Stimulated activated CD4-positive, alpha-beta T cell treated with anti-CD3 and anti-CD28 coated beads, TNF-alpha, amount 100 ng/mL, for 24 hours (primary cell): ENCODE measurements at regions not wholly inside any gene's neighbourhood (a gene's known extent, or its start where the extent isn't known, plus 50 kb on each side); places are given as distances from the start of the nearest gene placed in this dataset.

Experiments
- DNase-seq, 3 experiments: peaks; one replicate each; pipeline ENCODE4 v3.0.0-alpha.2; 2020; ENCODE audit warnings: low read depth in 3 of 3

DNA sequence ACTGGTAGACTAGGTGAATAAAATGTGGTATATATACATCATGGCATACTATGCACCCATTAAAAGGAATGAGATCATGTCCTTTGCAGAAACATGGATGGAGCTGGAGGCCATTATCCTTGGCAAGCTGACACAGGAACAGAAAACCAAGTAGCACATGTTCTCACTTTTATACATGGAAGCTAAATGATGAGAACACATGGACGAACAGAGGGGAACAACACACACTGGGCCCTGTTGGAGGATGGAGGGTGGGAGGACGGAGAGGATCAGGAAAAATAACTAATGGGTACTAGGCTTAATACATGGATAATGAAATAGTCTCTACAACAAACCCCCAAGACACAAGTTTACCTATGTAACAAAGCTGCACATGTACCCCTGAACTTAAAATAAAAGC lies 780.0 kb downstream of the DACH1 start:
- no peak for DNase-seq

GRCh38 chr13:71082631-71083030 lies 784.4 kb downstream of the DACH1 start:
- DNase-seq = no peak

DNA sequence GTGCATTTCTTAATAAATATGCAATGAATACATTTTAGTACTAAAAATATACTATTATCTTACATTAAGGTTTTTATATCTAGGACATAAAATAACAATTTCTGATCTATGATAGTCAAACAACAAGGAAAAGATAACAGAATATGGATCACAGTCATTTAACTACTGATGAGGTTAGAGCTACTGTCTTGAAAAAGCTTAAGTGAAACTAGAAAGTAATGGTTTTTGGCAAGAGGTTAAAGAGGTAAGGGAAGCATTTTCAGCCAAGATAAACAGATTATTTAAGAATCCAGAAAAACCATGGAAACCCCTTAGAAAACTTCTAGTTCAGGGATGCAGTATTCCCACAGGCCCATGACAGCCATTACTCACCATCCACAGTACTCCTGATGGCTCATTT lies 787.4 kb downstream of the DACH1 start:
- no peak for DNase-seq

GRCh38 chr13:71068041-71068440 lies 799.0 kb downstream of the DACH1 start:
- no peak for DNase-seq

DNA sequence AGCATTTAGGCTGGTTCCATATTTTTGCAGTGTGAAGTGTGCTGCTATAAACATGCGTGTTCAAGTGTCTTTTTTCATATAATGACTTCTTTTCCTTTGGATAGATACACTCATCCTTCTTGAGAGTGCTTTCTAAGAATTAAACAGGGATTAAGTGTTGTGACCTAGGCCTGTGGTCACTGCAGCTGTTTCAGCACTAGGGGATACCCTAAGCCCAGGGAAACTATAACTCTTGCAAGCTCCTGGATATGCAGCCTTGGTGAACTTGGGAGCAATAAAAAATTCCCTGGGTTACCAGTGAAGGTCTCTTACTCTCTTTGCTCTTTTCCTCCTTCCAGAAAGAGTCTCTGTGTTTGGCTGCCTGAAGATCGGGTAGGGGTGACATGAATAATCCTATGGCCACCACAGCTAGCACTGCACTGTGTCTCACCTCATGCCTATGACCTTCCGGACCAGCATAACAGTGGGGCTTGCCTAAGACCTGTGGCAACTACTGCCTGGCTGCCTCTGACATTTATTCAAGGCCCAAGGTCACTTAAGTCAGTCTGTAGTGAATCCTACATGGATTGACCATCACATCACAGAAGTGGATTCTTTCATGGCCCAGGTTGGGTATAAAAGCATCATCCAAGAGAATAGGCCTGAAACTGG lies 799.7 kb downstream of the DACH1 start:
- no peak for DNase-seq

DNA sequence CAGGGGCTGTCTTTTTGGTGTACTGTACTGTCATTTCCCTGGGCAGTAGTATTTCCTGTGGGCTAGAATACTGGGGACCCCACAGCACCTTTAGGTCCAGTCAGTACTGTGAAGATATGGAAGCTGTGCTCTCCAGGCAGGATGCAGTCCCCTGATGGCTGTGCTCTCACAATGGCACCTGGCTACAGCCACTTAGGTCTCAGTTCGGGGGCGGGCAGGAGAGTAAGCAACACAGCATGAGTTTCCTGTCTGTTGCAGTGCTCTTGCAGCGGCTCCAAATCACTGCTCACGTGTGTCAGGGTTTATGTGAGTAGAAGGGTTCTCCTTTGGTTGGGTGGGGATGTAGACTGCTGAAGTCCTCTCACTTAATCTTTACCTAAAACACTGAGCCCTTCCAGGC lies 810.4 kb downstream of the DACH1 start:
- no peak for DNase-seq

GRCh38 chr13:71055644-71056043 lies 811.4 kb downstream of the DACH1 start:
- no peak for DNase-seq

DNA sequence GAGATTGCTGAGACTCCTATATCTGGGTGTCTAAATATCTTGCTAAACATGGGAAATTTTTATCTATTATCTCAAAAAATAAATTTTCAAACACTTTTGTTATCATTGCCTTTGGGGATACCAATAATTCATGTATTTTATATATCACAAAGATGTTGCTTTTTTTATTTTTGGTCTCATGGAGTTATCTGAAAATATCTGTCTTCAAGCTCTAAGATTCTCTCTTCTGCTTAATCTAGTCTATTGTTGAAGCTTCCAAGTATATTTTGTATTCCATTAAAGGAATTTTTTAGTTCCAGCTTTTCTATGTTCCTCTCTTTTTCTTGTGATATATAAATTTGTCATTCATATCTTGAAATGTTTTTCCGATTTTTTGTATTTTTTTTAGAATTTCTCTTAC lies 812.0 kb downstream of the DACH1 start:
- no peak for DNase-seq

DNA sequence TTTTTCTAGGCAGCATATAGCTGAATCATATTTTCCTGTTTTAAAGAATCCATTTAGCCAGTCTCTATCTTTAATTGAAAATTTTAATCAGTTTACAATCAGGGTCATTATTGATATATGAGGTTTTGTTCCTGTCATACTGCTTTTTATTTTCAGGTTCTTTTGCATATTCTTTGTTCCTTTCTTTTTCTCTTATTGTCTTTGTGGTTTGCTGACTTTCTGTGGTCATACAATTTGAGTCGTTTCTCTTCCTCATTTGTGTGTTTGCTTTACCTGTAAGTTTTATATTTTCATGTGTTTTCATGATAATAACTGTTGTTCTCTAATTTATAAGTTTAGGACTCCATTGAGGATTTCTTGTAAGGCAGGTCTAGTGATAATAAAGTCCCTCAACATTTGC lies 812.6 kb downstream of the DACH1 start:
- DNase-seq = no peak

- no peak for DNase-seq
Measured at GRCh38 chr13:71051573-71051972, 815.4 kb downstream of the DACH1 start.

- no peak for DNase-seq
Measured at GRCh38 chr13:71046360-71047079, 820.5 kb downstream of the DACH1 start.

DNA sequence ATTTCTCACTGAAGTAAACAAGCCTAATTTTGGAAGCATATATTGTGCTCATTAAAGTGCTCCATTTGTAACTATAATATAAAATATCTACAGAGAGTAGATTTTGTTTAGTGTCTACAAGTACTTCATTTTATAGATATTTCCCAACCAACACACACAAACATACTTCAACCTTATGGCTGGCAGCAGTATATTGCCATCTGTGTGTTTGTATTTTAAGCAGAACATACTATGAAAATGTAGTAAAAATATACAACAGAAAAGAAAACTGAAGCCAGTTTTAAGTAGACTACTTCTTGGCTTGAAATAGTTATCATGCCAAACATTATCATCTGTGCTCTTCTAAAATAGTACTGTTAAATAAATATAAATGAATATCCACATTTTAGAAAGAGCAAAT lies 821.9 kb downstream of the DACH1 start:
- DNase-seq = no peak

GRCh38 chr13:71039440-71039839 lies 827.6 kb downstream of the DACH1 start:
- DNase-seq = no peak

- no peak for DNase-seq
Measured at GRCh38 chr13:71034018-71034417, 833.0 kb downstream of the DACH1 start.

GRCh38 chr13:71033026-71033425 lies 834.0 kb downstream of the DACH1 start:
- DNase-seq = no peak

DNA sequence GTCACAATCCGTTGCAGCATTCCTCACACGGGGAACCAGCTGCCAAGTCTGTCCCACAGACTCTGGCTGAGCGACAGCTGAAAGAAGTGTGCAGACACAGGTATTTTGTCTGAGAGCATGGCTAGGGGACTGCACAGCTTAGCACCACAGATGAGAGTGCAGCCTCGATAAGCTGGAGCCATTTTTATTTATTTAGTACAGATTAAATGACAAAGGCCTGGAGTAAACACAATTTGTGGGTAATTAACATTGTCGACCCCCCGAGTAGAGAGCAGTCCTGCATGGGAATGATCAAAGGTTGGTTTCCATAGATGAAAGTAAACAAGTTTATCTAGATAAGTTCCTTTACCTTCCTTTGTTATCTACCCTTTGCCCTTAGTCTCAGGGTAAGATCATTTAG lies 836.2 kb downstream of the DACH1 start:
- no peak for DNase-seq

DNA sequence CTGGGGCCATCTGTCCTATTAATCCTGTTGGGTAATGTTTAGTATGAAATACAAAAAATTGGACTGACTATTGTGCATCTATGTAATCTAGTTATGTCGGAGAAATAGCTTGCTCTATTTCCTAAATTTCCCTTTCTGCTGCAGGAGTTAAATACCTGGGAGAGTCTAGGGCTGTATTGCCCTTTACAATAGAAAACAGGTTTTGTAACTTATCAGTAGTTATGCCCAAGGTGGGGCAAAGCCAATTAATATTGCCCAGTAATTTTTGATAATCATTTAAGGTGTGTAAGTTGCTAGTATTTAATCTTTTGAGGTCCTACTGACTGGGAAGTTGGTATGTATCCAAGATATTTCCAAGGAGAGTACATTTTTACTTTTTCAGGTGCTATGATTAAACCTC lies 838.1 kb downstream of the DACH1 start:
- DNase-seq = no peak

- DNase-seq = no peak
Measured at GRCh38 chr13:71021825-71022422, 845.1 kb downstream of the DACH1 start.

- DNase-seq = no peak
Measured at GRCh38 chr13:71018995-71019394, 848.0 kb downstream of the DACH1 start.

DNA sequence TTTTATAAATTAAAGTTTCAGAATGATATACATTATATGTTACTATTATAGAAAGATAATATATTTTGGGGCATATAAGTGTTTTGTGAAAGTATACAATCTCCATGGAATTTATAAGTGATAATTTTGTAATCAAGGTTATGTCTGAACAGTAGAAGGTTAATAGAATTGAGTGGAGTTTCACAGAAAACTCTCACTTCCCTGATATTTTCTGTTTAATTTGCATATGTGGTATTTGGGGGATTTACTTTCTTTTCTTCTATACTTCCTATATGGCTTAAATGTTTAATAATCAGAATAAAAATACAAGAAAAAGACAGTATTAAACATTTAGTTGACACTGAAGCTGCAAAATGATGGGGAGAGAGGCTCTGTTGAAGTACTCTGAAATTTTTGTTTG lies 848.5 kb downstream of the DACH1 start:
- no peak for DNase-seq

GRCh38 chr13:71017607-71018006 lies 849.4 kb downstream of the DACH1 start:
- DNase-seq = no peak

- DNase-seq = no peak
Measured at GRCh38 chr13:71015516-71015915, 851.5 kb downstream of the DACH1 start.

GRCh38 chr13:71015021-71015420 lies 852.0 kb downstream of the DACH1 start:
- DNase-seq = no peak
